GM12872 (cell line): ENCODE measurements at regions not wholly inside any gene's neighbourhood (a gene's known extent, or its start where the extent isn't known, plus 50 kb on each side); places are given as distances from the start of the nearest gene placed in this dataset.

Experiments
- CTCF ChIP-seq: IDR thresholded peaks from 3 replicates; pipeline ENCODE4 v1.5.1; 2011; ENCODE audit warnings: low read depth, mild to moderate bottlenecking, low read length, moderate library complexity; ENCODE audit not compliant: insufficient read depth

GRCh38 chr1:199082778-199083389 lies 444.0 kb downstream of the PTPRC start:
- TF ChIP-seq CTCF: no peak

GRCh38 chr1:199083680-199084079 lies 444.8 kb downstream of the PTPRC start:
- TF ChIP-seq CTCF: no peak

GRCh38 chr1:199084293-199084692 lies 445.5 kb downstream of the PTPRC start:
- no peak for TF ChIP-seq CTCF

DNA sequence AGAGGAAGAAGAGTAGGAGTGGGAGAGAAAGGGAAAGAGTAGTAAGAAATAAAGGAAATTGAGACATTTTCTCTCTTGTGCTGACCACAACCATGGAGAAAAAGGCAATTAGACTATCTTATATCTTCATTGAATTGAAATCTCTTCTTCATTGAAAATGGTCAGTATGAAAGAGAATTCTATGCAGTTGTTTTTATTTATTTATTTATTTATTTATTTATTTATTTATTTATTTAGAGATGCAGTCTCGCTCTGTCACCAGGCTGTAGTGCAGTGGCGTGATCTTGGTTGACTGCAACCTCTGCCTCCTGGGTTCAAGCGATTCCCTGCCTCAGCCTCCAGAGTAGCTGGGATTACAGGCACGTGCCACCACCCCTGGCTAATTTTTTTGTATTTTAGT lies 447.1 kb downstream of the PTPRC start:
- no peak for TF ChIP-seq CTCF

DNA sequence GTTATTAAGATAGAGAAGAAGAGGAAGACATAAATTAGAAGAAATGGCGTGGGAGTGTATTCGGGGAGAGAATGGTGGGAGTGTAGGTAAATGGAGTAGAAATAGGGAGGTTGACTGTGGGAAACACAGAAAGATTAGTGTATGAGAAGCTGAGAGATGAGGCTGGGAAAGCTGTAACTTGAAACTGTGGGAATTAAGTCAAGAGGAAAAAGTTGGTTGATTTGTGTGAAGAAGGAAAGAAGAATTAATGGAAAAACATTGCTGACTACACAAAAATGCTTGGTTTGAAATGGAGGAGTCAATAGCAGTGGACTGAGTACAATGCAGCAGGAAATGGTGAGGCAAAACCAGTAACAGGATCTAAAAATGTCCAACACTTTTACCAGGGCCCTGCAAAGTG lies 448.3 kb downstream of the PTPRC start:
- TF ChIP-seq CTCF: no peak

- TF ChIP-seq CTCF: no peak
These were observed 450.7 kb downstream of the PTPRC start for GRCh38 chr1:199089393-199090122.

DNA sequence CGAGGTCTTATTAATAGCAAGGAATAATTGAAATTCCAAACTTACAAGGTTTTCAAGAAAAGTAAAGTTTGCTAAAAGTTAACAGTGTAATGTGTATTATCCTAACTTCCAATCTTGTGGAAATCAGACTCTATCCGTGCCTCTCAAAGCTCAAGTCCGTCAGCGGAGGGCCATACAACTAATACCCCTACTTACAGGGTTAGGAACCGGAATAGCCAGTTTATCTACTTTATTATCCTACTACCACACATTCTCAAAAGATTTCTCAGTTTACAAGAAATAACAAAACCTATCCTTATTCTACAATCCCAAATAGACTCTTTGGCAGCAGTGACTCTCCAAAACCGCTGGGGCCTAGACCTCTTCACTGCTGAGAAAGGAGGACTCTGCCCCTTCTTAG lies 457.8 kb downstream of the PTPRC start:
- TF ChIP-seq CTCF: no peak
